ENCODE measurements at regions not wholly inside any gene's neighbourhood (a gene's known extent, or its start where the extent isn't known, plus 50 kb on each side); places are given as distances from the start of the nearest gene placed in this dataset.

GRCh38 chr1:239619190-239619589 is 232.8 kb downstream of the CHRM3 start:
- H3K36me3 Mint-ChIP-seq (ENCODE audit: insufficient read depth), result no peaks in the 10 kb centered on the region
- DNase-seq (ENCODE audit: low spot score, unreplicated experiment), result no peak
- no peaks in the 10 kb centered on the region for H3K4me1 Mint-ChIP-seq (ENCODE audit: low read depth)
- no peak for TF ChIP-seq CTCF (IDR thresholded peaks at IDR 0.05; ENCODE audit: unreplicated experiment)
- H3K4me3 Mint-ChIP-seq (ENCODE audit: low read depth), result no peak overlapping the region
- H3K27ac Mint-ChIP-seq, result no peak overlapping the region
- H3K9me3 Mint-ChIP-seq (ENCODE audit: low read depth), result peaks cover 11% of the 10 kb centered on the region
- no peaks in the 10 kb centered on the region for H3K27me3 Mint-ChIP-seq

GRCh38 chr1:239630767-239631166 is 244.4 kb downstream of the CHRM3 start:
- no peak for TF ChIP-seq CTCF (IDR thresholded peaks at IDR 0.05; ENCODE audit: unreplicated experiment)
- H3K4me1 Mint-ChIP-seq (ENCODE audit: low read depth), result peaks cover 1% of the 10 kb centered on the region
- H3K27ac Mint-ChIP-seq, result no peak overlapping the region
- H3K36me3 Mint-ChIP-seq (ENCODE audit: insufficient read depth), result peaks cover 1% of the 10 kb centered on the region
- H3K9me3 Mint-ChIP-seq (ENCODE audit: low read depth), result no peaks in the 10 kb centered on the region
- no peak for DNase-seq (ENCODE audit: low spot score, unreplicated experiment)
- no peaks in the 10 kb centered on the region for H3K27me3 Mint-ChIP-seq
- no peak overlapping the region for H3K4me3 Mint-ChIP-seq (ENCODE audit: low read depth)

DNA sequence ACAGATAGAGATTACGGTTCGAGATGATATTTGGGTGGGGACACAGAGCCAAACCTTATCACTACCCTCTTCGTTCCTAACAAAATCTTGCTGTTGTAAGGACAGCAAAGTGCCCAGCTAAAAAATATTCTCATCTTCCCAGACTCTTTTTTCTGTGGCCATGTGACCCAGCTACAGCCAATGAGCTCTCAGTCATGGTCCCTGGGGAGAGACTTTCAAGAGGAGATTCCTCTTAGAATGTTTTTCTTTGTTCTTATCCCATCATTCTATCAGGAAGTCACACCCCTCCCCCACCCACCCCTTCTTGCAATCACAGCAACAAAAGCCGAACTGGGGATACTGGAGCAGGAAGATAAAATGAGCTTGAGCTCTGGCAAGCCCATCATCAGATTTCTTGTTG is 247.1 kb downstream of the CHRM3 start:
- no peak overlapping the region for H3K4me3 Mint-ChIP-seq (ENCODE audit: low read depth)
- H3K27me3 Mint-ChIP-seq, result no peaks in the 10 kb centered on the region
- no peak for DNase-seq (ENCODE audit: low spot score, unreplicated experiment)
- peaks cover 1% of the 10 kb centered on the region for H3K4me1 Mint-ChIP-seq (ENCODE audit: low read depth)
- no peak for TF ChIP-seq CTCF (IDR thresholded peaks at IDR 0.05; ENCODE audit: unreplicated experiment)
- H3K27ac Mint-ChIP-seq, result no peak overlapping the region
- no peaks in the 10 kb centered on the region for H3K9me3 Mint-ChIP-seq (ENCODE audit: low read depth)
- peaks cover 1% of the 10 kb centered on the region for H3K36me3 Mint-ChIP-seq (ENCODE audit: insufficient read depth)

- Mint-ChIP-seq H3K4me3 (ENCODE audit: low read depth) (no peak overlapping the region), H3K27ac (no peak overlapping the region), H3K27me3 (no peaks in the 10 kb centered on the region), H3K4me1 (ENCODE audit: low read depth) (no peaks in the 10 kb centered on the region), H3K9me3 (ENCODE audit: low read depth) (no peaks in the 10 kb centered on the region), H3K36me3 (ENCODE audit: insufficient read depth) (peaks cover 1% of the 10 kb centered on the region)
- DNase-seq (ENCODE audit: low spot score, unreplicated experiment), result no peak
- TF ChIP-seq CTCF (IDR thresholded peaks at IDR 0.05; ENCODE audit: unreplicated experiment), result no peak
These were observed 248.9 kb downstream of the CHRM3 start for GRCh38 chr1:239635276-239635675.

- Mint-ChIP-seq H3K4me1 (ENCODE audit: low read depth) (no peaks in the 10 kb centered on the region), H3K9me3 (ENCODE audit: low read depth) (no peaks in the 10 kb centered on the region), H3K27me3 (no peaks in the 10 kb centered on the region), H3K4me3 (ENCODE audit: low read depth) (no peak overlapping the region), H3K27ac (no peak overlapping the region), H3K36me3 (ENCODE audit: insufficient read depth) (peaks cover 1% of the 10 kb centered on the region)
- DNase-seq (ENCODE audit: low spot score, unreplicated experiment), result no peak
- no peak for TF ChIP-seq CTCF (IDR thresholded peaks at IDR 0.05; ENCODE audit: unreplicated experiment)
These were observed 250.0 kb downstream of the CHRM3 start for GRCh38 chr1:239636347-239636746.
